KBM-7 (cell line): ENCODE measurements at regions not wholly inside any gene's neighbourhood (a gene's known extent, or its start where the extent isn't known, plus 50 kb on each side); places are given as distances from the start of the nearest gene placed in this dataset.
A peak's percentile ranks its signal among the peaks of the same experiment; 100 is the strongest.

Experiments
- DNase-seq: peaks from one replicate; pipeline ENCODE4 v3.0.0-alpha.2; 2015
- in situ Hi-C: fragments of 300-500 bp; cut with MboI; formaldehyde crosslinking; loops from 2 replicates; pipeline ENCODE4 v1.14.3; 2020; ENCODE audit warnings: low sequenced_read_pairs, low pct_unique_long_range_greater_than_20kb, mixed read lengths

DNA sequence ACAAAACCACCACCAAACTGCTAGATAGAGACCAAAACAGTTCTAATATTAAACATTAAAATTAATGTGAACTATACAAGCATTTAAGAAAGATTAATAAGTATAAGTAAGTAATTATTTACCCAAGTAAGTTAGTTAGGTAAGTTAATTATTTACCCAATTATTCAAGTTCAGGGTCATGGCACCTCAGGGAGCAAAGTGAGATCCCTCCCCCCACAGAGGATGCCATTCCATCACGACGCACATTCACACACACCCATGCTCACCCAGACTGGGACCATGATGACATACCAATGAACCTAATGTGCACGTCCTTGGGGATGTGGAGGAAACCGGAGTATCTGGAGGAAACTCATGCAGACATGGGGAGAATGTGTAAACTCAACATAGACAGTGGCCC is 229.1 kb downstream of the NR2F2 start:
- in situ Hi-C loops: no loop called here
- DNase-seq: no peak

GRCh38 chr15:96560246-96560895 is 229.9 kb downstream of the NR2F2 start:
- in situ Hi-C loops: no loop called here

DNA sequence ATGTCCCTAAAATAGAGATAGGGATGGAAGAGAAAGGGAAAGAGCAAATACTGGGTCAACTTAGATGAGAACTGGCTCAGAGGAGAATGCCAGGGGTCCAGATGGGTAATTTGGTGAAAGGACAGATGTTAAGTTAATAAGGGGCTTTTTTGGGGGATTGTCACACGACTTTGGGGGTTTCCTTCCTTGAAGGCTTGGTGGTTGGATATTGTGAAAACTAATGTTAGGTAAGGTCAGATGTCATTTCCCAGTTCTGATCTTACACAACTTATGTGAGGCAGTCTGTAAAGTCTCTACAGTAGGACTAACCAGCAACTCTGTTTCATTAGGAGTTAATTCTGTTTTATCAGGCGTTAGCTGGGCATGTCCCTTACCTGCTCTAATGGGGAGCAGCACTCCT is 231.1 kb downstream of the NR2F2 start:
- DNase-seq: no peak
- in situ Hi-C loops: no loop called here

More at GRCh38 chr15:96560246-96560895, 229.9 kb downstream of the NR2F2 start:
- no peak for DNase-seq

GRCh38 chr15:96564546-96564945 is 234.0 kb downstream of the NR2F2 start:
- DNase-seq: no peak
- in situ Hi-C loops: no loop called here

DNA sequence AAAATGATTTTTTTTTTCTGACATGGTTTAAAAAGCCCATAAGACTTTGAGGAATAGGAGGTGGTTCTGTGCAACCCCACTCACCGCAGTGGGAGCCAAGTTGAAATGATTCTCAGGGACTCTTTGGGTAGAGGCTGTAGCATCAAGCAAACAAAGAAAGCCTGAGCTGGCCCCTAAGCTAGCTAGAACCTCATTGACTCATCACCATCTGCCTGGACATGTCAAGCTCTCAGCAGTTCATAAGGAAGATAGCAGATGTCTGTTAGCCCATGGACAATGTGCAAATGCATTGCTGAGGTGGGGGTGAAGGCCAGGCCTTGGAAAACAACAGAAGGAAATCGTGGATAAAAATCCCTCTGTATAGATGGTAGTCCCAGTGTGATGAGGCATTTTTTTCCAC is 234.8 kb downstream of the NR2F2 start:
- in situ Hi-C loops: no loop called here
- no peak for DNase-seq

DNA sequence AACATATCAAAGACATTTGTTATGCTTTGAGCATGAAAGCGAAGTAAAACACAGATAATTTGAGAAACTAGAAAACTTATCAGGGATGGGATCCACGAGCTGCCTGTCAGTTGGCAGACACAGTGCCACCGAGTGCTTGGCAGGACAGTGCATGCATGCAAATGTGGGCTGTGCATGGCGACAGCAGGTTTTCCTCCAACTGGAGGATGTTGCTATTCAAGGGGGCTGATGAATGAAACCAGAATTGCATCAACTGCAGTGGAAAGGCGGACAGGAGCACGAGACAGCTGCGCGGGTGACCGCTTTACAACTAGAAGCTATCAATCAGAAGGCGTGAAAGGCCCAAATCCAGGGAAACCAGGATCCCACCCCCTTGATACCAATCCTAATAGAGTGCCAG is 244.3 kb downstream of the NR2F2 start:
- no peak for DNase-seq
- in situ Hi-C loops: no loop called here

- DNase-seq: no peak
- in situ Hi-C loops: no loop called here
Measured at GRCh38 chr15:96576596-96576995, 246.1 kb downstream of the NR2F2 start.

- no peak for DNase-seq
- in situ Hi-C loops: no loop called here
Measured at GRCh38 chr15:96578393-96578792, 247.9 kb downstream of the NR2F2 start.

GRCh38 chr15:96581371-96581770 is 250.9 kb downstream of the NR2F2 start:
- no peak for DNase-seq
- in situ Hi-C loops: no loop called here

DNA sequence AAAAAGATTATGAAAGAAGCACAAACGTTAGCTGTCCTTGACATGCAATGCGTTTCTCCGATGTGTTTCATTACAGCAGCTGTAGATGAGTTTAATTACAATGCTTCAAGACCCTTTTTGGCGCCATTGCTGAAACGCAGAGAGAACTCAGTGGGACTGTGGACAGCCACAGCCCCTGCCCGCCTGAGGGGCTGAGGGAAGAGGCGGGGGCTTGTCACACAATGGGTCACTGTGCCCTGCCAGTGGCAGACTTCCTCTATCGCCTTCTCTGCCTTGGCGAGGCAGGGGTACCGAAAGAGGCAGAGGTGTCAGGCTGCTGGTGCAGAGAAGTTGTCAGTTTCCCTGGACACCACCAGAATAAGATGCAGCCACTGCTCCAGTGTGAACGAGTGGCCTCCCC is 252.0 kb downstream of the NR2F2 start:
- in situ Hi-C loops: no loop called here
- peak; percentile 28 for DNase-seq

- in situ Hi-C loops: no loop called here
Measured at GRCh38 chr15:96583671-96584070, 253.2 kb downstream of the NR2F2 start.

GRCh38 chr15:96585484-96586386 is 255.2 kb downstream of the NR2F2 start:
- no peak for DNase-seq
- in situ Hi-C loops: no loop called here

More at GRCh38 chr15:96583671-96584070, 253.2 kb downstream of the NR2F2 start:
- DNase-seq: no peak

DNA sequence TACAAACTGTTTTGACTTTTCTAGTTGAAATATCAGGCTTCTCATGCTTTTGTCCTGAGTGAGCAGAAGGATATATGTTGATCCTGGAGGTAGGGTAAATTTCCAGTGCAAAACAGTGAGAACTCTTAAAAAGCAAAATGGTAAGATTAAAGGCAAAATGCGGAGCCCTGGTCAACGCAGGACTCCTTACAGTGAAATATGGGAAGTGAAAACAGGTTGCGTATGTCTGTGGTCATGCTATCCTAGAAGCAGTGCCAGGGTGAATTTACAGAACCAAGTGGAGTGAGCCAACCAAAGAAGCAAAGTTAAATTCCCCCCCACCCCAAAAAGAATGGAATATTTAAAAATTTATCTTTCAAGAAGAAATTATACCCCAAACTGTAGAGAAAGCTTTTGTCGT is 256.4 kb downstream of the NR2F2 start:
- in situ Hi-C loops: no loop called here

GRCh38 chr15:96589864-96590263 is 259.4 kb downstream of the NR2F2 start:
- DNase-seq: no peak
- in situ Hi-C loops: no loop called here

More for the DNA sequence above, 256.4 kb downstream of the NR2F2 start:
- DNase-seq: no peak

DNA sequence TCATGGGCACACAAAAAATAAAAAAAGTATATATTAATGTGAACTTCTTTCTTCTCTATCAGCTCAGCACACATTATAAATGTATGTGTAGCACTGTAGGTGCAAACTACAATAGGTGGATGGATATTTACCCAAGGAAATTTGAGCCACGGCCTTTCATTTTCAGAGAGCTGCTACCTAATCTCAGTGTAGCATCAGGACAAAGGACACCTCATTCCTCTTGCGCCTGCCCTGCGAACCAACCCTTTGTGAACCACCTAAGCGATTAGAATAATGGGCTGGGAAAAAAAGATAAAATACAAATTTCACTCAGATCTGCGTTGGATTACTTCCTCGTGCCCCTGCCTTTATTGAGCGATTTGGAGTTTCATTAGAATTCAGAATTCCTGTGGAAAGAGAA is 263.2 kb downstream of the NR2F2 start:
- no peak for DNase-seq
- in situ Hi-C loops: no loop called here

DNA sequence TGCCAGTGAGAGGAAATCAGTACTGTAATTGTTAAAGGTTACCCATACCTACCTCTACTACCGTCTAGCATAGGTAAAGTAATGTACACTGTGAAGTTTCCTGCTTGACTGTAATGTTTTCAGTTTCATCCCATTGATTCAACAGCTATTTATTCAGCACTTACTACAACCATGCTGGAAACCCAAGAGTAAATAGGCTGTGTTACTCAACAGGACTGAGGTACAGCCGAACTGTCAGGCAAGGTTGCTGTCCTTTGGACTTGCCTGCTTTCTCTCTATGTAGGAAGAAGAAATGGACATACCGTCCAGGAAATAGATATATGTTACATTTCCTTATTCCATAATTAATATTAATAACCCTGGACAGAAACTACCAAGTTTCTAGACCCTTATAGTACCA is 265.5 kb downstream of the NR2F2 start:
- in situ Hi-C loops: no loop called here

DNA sequence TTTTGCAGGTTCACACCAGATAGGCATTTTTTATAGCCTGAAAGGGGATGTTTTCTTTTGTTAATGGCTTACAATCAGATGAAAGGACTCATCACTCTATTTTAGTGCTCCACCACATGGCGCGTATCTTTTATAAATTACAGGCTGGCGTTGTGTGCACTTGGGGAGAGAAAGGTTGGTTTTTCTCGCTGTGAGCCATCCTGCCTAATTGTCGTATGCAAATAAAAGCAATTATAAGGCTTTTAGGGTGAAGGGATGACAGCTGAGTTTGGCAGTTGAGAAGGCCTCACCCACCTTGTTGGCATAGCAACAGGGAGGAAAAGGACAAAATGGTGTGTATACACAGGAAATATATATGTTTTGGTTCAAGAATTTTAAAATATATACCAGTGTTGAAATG is 268.0 kb downstream of the NR2F2 start:
- DNase-seq: no peak
- in situ Hi-C loops: no loop called here

More for the DNA sequence above, 265.5 kb downstream of the NR2F2 start:
- no peak for DNase-seq

DNA sequence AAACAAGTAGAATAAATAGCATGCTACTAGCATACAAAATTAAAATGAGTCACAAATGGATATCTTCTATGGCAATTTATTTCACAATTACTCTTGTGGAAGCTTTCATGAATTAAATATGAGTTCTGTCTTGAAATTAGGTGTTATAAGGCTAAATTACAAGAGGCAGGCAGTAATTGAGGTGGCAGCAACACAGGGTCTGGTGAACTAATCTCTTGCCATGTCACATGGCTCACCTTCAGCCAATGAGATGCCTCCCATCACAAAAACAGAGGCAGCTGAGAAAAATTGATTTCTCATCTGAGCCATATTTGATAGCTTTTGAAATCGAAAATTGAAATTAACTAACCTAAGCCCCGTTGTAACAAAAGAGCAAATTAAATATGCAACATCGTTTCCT is 268.8 kb downstream of the NR2F2 start:
- no peak for DNase-seq
- in situ Hi-C loops: no loop called here

GRCh38 chr15:96600350-96600749 is 269.9 kb downstream of the NR2F2 start:
- in situ Hi-C loops: no loop called here
- no peak for DNase-seq

GRCh38 chr15:96606617-96607016 is 276.1 kb downstream of the NR2F2 start:
- in situ Hi-C loops: no loop called here
- DNase-seq: no peak
